Fibroblast of skin of left quadriceps (primary cell): ENCODE measurements at regions not wholly inside any gene's neighbourhood (a gene's known extent, or its start where the extent isn't known, plus 50 kb on each side); places are given as distances from the start of the nearest gene placed in this dataset.
A peak's percentile ranks its signal among the peaks of the same experiment; 100 is the strongest.
"Not testable (repeated sequence)": the region's sequence is repeated elsewhere in the genome, so short reads cannot be mapped to it uniquely, and the experiment has no call there.

Experiments used
- DNase-seq, 2 experiments: peaks; one replicate each; pipeline ENCODE4 v3.0.0-alpha.2; 2013; ENCODE audit warnings: low read depth in 2 of 2

DNA sequence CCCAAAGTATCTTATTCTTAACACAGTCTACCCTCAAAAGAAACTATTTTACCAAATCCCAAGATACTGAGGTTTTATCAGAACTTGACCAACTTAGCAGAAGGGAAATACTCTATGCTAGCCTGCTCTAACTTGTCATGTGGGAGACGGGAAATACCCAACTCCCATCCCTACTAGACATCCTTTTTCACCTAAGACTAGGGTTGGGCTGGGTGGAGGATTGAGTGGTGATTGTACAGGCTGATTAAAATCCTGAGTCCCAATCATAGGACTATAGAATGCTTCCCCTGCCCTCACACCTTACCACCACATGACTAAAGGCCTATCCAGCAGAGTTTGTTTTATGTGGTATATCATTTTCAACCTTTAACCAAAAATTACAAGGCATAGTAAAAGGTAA, 786.5 kb downstream of the TAF11L14 start:
- no peak for DNase-seq

- no peak for DNase-seq
Observed at GRCh38 chr5:18433336-18433735, 799.1 kb downstream of the TAF11L14 start.

DNA sequence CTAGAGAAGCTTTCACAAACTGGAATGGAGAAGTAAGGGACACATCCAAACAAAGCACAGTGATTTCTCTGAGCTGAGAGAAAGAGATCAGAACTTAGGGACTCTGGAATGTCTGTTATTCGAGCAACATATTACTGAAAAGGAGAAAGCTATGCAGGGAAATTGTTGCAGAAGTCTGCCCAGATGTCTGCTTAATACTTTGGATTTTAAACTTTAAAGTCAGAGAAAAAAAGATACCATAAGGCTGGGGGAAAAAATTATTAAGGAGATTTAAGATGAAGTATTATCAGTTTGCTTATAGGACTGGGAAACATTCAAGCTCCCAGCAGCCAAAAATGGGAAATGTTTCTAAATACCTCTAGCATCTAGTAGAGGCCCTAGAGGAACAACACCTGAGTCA, 803.9 kb downstream of the TAF11L14 start:
- no peak for DNase-seq

- no peak for DNase-seq
Observed at GRCh38 chr5:18455521-18455920, 821.3 kb downstream of the TAF11L14 start.

DNA sequence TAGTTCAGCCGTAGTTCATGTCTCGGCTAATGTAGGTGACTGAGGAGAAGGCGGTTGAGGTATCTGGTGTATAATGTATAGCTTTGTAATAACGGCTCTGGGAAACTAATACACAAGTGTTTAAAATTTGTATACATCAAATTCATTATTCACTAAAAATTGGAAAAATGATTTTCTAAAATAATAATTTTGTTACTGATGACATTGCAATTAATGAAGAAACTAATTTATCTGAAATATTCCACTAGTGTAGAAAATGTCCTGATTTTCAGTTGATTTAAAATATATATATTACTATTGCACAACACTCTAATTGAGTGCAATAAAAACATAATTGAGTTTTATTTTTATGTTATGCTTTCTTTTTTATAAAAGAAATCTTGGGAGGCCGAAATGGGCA, 823.0 kb downstream of the TAF11L14 start:
- DNase-seq = no peak

- no peak for DNase-seq
Observed at GRCh38 chr5:18461766-18462165, 827.5 kb downstream of the TAF11L14 start.

- DNase-seq = peak; percentile 23 to 38
Observed at GRCh38 chr5:18465833-18466681, 831.8 kb downstream of the TAF11L14 start.

DNA sequence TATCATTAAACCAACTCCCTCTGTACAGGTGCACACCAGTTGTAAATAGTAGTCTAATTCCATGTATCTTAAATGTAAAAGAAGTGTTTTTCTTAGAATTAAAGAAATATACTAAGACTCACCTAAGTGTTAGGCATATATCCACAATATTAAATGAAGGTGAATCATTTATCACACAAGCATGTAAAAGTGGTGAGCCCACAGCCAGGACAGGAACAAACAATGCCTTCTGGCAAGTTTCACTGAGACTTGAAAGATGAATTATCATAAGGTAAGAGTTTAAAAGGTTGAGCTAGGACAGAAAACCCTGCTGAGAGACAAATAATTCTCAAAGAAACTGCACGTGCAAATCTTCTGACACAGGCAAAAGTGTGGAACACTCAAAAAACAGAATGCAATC, 832.5 kb downstream of the TAF11L14 start:
- DNase-seq = no peak

GRCh38 chr5:18471791-18472190, 837.5 kb downstream of the TAF11L14 start:
- not testable (repeated sequence) for DNase-seq

DNA sequence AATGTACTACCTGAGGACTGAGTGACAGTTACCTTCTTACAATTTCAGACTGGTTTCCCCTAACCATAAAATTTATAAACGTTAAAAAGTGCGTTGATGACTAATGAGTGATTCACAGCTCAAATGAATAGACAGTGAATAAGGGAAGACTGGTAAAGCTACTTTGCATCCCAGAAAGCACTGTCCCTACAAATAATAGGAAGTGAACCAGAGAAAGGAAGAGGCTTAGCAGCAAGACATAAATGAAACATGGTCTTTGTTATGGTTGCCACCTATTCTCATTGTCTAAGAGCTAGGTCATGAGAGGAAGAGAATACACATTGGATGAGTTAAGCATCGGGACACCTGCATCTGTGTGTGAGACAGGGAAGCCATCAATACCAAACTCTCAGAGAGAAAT, 849.2 kb downstream of the TAF11L14 start:
- DNase-seq = no peak

- no peak for DNase-seq
Observed at GRCh38 chr5:18487928-18488480, 853.7 kb downstream of the TAF11L14 start.

- DNase-seq = no peak
Observed at GRCh38 chr5:18489703-18490102, 855.4 kb downstream of the TAF11L14 start.

- no peak for DNase-seq
Observed at GRCh38 chr5:18491349-18491748, 857.1 kb downstream of the TAF11L14 start.

DNA sequence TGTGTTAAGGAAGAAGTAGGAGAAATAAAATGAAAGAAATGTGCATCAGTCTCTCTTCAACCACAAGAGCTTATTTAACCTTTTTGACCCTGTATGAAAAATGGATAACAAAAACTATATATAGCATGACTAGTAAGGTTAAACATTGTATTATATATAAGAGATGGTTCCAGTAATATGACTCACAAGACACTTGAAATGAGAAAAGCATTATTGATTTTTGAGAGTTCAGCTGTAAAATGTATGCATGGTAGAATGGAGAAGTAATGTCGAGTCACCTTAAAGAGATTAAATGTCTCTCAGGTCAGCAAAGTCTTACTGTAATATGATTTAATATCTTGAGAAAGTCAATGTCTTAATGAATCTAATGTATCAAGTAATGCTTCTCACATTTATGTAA, 860.9 kb downstream of the TAF11L14 start:
- DNase-seq = no peak

GRCh38 chr5:18496041-18496440, 861.8 kb downstream of the TAF11L14 start:
- DNase-seq = no peak

GRCh38 chr5:18497089-18497488, 862.8 kb downstream of the TAF11L14 start:
- DNase-seq = no peak

GRCh38 chr5:18503797-18504328, 869.6 kb downstream of the TAF11L14 start:
- DNase-seq = no peak

DNA sequence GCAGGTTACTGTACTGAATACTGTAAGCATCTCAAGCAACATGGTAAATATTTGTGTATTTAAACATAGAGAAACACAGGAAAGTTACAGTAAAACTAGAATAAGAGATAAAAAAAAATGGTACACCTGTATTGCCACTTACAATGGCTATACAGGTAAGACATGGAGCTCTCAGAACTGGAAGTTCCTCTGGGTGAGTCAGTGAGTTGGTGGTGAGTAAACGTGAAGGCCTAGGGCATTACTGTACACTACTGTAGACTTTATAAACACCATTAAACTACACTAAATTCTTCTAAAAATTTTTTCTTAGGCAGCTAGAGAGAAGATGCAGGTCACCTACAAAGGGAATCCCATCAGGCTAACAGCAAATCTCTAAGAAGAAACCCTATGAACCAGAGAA, 872.9 kb downstream of the TAF11L14 start:
- no peak for DNase-seq

- DNase-seq = no peak
Observed at GRCh38 chr5:18517641-18518380, 883.6 kb downstream of the TAF11L14 start.

DNA sequence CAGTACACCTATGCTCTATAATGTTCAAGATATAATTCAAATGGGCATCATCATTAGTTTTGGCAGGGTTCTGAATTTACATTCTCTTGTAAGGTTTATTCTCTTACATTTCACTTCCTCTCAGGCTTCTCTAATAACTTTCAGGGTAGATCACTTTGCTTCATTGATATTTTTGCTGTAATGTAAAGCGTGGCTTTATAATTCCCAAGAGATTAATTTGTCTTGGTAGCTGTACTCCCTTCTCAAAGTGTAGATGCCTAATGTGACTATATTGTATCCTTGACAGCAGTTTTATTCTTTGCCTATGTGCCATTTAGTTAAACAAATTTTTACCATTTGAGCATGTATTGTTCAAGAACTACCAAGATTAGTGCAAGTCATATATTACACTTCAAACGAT, 889.1 kb downstream of the TAF11L14 start:
- no peak for DNase-seq

DNA sequence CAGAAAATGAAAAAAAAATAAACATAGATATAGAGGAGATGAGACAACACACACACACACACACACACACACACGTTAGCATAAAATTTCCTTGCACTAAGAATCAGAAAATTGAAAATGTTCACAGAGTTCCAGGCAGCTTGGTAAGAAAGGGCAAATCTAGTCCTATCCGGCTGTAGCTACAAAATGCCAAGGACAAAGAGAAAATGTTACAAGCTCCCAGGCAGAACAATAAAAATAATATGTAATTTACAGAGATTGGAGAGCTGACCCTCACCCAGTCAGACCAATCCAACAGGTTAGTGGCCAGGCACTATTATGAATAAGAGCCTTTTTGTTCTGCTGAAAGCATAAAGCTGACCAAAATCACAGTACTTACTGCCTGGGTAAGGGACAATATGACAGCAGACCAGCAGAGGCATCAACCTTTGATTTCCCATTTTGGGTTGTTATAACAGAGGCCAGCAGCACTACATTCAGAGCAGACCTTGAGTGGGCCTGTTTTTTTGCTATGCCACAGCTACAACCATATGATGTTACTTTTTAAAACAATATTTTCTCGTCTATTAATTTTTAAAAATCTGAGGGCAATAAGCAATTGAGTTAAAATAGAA, 892.6 kb downstream of the TAF11L14 start:
- no peak for DNase-seq

DNA sequence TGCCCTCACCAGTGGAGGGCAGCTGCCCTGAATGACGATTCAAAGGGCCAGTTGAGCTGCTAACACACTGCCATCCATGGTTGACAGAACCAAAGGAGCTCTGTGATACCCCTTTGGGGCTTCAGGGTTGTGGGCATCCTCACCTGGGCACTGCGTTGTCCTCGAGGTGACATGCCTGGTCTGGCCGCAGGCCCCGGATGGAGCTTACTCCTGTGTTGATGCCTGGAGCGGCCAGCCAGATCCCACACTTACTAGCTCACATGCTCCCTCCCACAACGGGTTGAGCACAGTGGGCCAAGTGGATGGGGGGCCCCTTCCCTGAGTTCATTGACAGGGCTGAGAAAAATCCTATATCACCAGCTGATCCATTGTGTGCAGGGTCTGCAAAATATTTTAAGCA, 898.9 kb downstream of the TAF11L14 start:
- no peak for DNase-seq
